GM19467 (cell line): ENCODE measurements at regions not wholly inside any gene's neighbourhood (a gene's known extent, or its start where the extent isn't known, plus 50 kb on each side); places are given as distances from the start of the nearest gene placed in this dataset.

Experiments
- ATAC-seq: cut with Tn5 transposase; IDR thresholded peaks from one replicate; pipeline ENCODE4 v1.9.1; 2021; ENCODE audit warnings: mild to moderate bottlenecking, moderate library complexity; ENCODE audit not compliant: unreplicated experiment

- ATAC-seq: no peak
Observed at GRCh38 chr4:132245319-132245718, 903.8 kb upstream of the PCDH10 start.

GRCh38 chr4:132264176-132264575, 884.9 kb upstream of the PCDH10 start:
- ATAC-seq: no peak

- no peak for ATAC-seq
Observed at GRCh38 chr4:132266374-132266773, 882.7 kb upstream of the PCDH10 start.

GRCh38 chr4:132267321-132267720, 881.8 kb upstream of the PCDH10 start:
- ATAC-seq: no peak

- ATAC-seq: no peak
Observed at GRCh38 chr4:132269303-132269990, 879.6 kb upstream of the PCDH10 start.

- no peak for ATAC-seq
Observed at GRCh38 chr4:132275583-132276121, 873.4 kb upstream of the PCDH10 start.

- no peak for ATAC-seq
Observed at GRCh38 chr4:132276185-132276584, 872.9 kb upstream of the PCDH10 start.

- ATAC-seq: no peak
Observed at GRCh38 chr4:132276989-132277388, 872.1 kb upstream of the PCDH10 start.

GRCh38 chr4:132281733-132282132, 867.4 kb upstream of the PCDH10 start:
- no peak for ATAC-seq

- ATAC-seq: no peak
Observed at GRCh38 chr4:132284910-132285426, 864.1 kb upstream of the PCDH10 start.

GRCh38 chr4:132297346-132297745, 851.7 kb upstream of the PCDH10 start:
- ATAC-seq: no peak

- ATAC-seq: no peak
Observed at GRCh38 chr4:132299841-132300240, 849.3 kb upstream of the PCDH10 start.

- no peak for ATAC-seq
Observed at GRCh38 chr4:132312521-132312920, 836.6 kb upstream of the PCDH10 start.

GRCh38 chr4:132313852-132314251, 835.2 kb upstream of the PCDH10 start:
- no peak for ATAC-seq

GRCh38 chr4:132316738-132317137, 832.4 kb upstream of the PCDH10 start:
- ATAC-seq: no peak

- no peak for ATAC-seq
Observed at GRCh38 chr4:132317923-132318322, 831.2 kb upstream of the PCDH10 start.

- no peak for ATAC-seq
Observed at GRCh38 chr4:132328761-132329160, 820.3 kb upstream of the PCDH10 start.

GRCh38 chr4:132330994-132331393, 818.1 kb upstream of the PCDH10 start:
- ATAC-seq: no peak

- no peak for ATAC-seq
Observed at GRCh38 chr4:132332932-132333723, 816.0 kb upstream of the PCDH10 start.

GRCh38 chr4:132333724-132334047, 815.4 kb upstream of the PCDH10 start:
- no peak for ATAC-seq

GRCh38 chr4:132334081-132334480, 815.0 kb upstream of the PCDH10 start:
- ATAC-seq: no peak
